ENCODE measurements at regions not wholly inside any gene's neighbourhood (a gene's known extent, or its start where the extent isn't known, plus 50 kb on each side); places are given as distances from the start of the nearest gene placed in this dataset.

- no TSS peak for BruUV-seq (replicated peaks)
These were observed 142.8 kb upstream of the TSHZ3 start for GRCh38 chr19:31492050-31492449.

More at GRCh38 chr19:31492050-31492449, 142.8 kb upstream of the TSHZ3 start:
- Histone ChIP-seq H4K91ac (ENCODE audit: insufficient read depth, low read depth, low read length) (no peak overlapping the region), H2BK15ac (ENCODE audit: low read depth, low read length) (no peak overlapping the region), H2BK120ac (ENCODE audit: low read depth, low read length) (no peak overlapping the region), H2BK5ac (ENCODE audit: low read depth, low read length, poor library complexity, severe bottlenecking) (no peak overlapping the region), H2AK9ac (replicated peaks; ENCODE audit: low read depth, low read length, poor library complexity) (no peak overlapping the region), H4K5ac (ENCODE audit: low read depth, low read length) (no peak overlapping the region), H3K36me3 (ENCODE audit: control insufficient read depth, insufficient read depth, low read length) (no peaks in the 10 kb centered on the region), H3K4me1 (ENCODE audit: control insufficient read depth, insufficient read depth, low read length) (no peaks in the 10 kb centered on the region), H3K56ac (ENCODE audit: extremely low read depth, insufficient read depth, low read length) (no peak overlapping the region), H4K8ac (ENCODE audit: low read depth in 2 of 2, low read length in 2 of 2) (no peak overlapping the region), H3K27me3 (ENCODE audit: control insufficient read depth, insufficient read depth, low read length) (no peaks in the 10 kb centered on the region; the same call in 1 of the 2 replicates), H2AFZ (replicated peaks; ENCODE audit: low read length, poor library complexity) (no peak overlapping the region), H3K27ac (ENCODE audit: insufficient read depth, low read length) (no peak overlapping the region), H3K23ac (ENCODE audit: low read depth, low read length) (no peak overlapping the region), H2AK5ac (ENCODE audit: low read depth, low read length) (no peak overlapping the region), H3K9me1 (ENCODE audit: insufficient read depth, low read length) (no peaks in the 10 kb centered on the region), H3K18ac (ENCODE audit: low read depth, low read length) (no peak overlapping the region), H3K4me3 (ENCODE audit: insufficient read depth, low read depth, low read length) (no peak overlapping the region), H3K79me1 (ENCODE audit: low read depth in 1 of 2, low read length in 2 of 2) (no peaks in the 10 kb centered on the region), H3K4me2 (ENCODE audit: low read depth, low read length) (no peak overlapping the region), H3K9ac (ENCODE audit: low read depth, low read length) (no peak overlapping the region), H3K9me3 (ENCODE audit: control insufficient read depth, insufficient read depth, low read length) (no peaks in the 10 kb centered on the region), H3K14ac (replicated peaks; ENCODE audit: low read depth, low read length) (no peak overlapping the region), H4K20me1 (ENCODE audit: insufficient read depth, low read length) (no peaks in the 10 kb centered on the region), H3K4ac (ENCODE audit: low read depth, low read length) (no peak overlapping the region), H2BK20ac (ENCODE audit: low read depth, low read length) (no peak overlapping the region)
- in situ Hi-C loops (cut with MboI; ENCODE audit: low sequenced_read_pairs) = no loop called here
- no CpG with 5 or more reads among the region's 3 CpGs for WGBS, 2 experiments (ENCODE audit: extremely low coverage in 2 of 2, insufficient read length in 1 of 2)
- ATAC-seq (ENCODE audit: low read depth) (no peak), DNase-seq (no peak)
- intact Hi-C loops (cut with micrococcal nuclease) = no loop called here
- dilution Hi-C loops (cut with HindIII; ENCODE audit: low sequenced_read_pairs, unreplicated experiment) = no loop called here
- ChIA-PET POLR2A (ENCODE audit: unreplicated experiment) (no interaction called here), CTCF (interaction anchor here (1.1 kb wide), 1 partner anchor 17 kb away, joined by 5 read pairs; no protein-coding TSS in a partner anchor)
- TF ChIP-seq ELK1 (IDR thresholded peaks at IDR 0.05; ENCODE audit: borderline replicate concordance, low read depth, low read length) = no peak
- TF ChIP-seq BHLHE40 (IDR thresholded peaks at IDR 0.05; ENCODE audit: low read depth, low read length) = no peak

Data from IMR-90 (cell line).